Left hindlimb (tissue), 1 donor: ENCODE measurements at regions not wholly inside any gene's neighbourhood (a gene's known extent, or its start where the extent isn't known, plus 50 kb on each side); places are given as distances from the start of the nearest gene placed in this dataset.
"Not testable (repeated sequence)": the region's sequence is repeated elsewhere in the genome, so short reads cannot be mapped to it uniquely, and the experiment has no call there.

Source experiments
- DNase-seq: peaks from one replicate; pipeline ENCODE4 v3.0.0-alpha.2; 2018

DNA sequence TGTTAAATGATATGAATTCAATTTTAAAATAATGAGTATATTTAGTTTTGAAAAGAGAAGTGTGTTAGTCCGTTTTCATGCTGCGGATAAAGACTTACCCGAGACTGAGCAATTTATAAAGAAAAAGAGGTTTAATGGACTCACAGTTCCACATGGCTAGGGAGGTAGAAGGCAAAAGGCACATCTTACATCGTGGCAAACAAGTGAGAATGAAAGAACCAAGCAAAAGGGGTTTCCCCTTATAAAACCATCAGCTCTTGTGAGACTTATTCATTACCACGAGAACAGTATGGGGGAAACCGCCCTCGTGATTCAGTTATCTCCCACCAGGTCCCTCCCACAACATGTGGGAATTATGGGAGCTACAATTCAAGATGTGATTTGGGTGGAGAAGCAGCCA is 51.8 kb upstream of the OSMR start:
- not testable (repeated sequence) for DNase-seq

DNA sequence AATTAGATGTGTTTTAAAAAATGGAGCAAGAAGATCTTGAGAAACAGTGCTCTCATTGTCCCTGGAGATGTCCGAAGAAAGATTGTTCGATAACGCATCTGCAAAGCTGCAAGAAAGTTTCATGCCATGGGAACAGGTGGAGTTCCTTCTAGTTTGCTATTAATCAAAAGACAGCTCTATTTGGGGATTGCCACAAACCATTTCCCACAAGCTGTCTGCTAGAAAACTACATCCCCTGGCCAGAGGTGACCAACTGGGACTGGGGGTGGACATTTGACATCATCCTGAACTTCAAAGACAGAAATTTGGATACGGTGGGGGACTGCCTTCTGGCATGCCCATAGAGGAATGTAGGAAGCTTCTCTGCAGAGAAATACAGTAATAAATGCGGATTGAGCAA is 50.8 kb upstream of the OSMR start:
- DNase-seq, result no peak

DNA sequence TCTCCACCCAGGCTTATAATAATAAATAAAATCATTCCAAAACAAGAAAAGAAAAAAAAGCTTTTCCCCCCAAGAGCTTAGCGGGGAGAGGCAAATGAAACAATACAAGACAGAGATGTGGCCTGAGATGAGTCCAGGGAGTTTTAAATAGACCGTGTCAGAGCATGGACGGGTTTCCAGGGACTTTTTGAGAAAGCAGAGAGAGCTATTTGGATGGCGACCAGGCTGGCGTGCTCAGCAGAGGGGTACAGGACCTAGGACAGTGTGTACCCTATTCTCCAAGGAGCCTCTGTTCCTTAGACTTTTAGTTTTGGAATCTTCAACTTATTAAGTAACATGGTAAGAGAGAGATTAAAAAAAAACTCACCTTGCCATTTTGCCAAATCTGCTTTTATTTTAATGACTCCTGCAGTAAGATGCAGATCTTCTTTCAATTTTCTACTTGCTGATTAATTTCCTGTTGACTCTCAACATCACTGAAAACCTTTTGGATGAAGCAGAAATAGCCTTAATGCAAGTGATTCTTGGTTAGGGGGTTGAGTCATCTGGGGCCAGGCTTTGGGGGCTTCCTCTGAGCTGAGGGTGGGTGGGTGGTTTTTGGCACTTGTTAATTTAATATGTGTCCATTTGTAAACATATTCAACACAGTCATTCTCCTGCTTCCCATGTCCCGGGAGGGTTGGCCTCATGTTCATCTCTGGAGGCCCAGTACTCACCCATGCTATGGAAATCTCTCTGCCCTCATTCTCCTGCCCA is 49.6 kb upstream of the OSMR start:
- DNase-seq, result no peak
